HG02943 (cell line): ENCODE measurements at regions not wholly inside any gene's neighbourhood (a gene's known extent, or its start where the extent isn't known, plus 50 kb on each side); places are given as distances from the start of the nearest gene placed in this dataset.
"Not testable (repeated sequence)": the region's sequence is repeated elsewhere in the genome, so short reads cannot be mapped to it uniquely, and the experiment has no call there.

Source experiments
- ATAC-seq: cut with Tn5 transposase; IDR thresholded peaks from one replicate; pipeline ENCODE4 v1.9.1; 2021; ENCODE audit warnings: mild to moderate bottlenecking, low read depth, moderate library complexity; ENCODE audit not compliant: unreplicated experiment

DNA sequence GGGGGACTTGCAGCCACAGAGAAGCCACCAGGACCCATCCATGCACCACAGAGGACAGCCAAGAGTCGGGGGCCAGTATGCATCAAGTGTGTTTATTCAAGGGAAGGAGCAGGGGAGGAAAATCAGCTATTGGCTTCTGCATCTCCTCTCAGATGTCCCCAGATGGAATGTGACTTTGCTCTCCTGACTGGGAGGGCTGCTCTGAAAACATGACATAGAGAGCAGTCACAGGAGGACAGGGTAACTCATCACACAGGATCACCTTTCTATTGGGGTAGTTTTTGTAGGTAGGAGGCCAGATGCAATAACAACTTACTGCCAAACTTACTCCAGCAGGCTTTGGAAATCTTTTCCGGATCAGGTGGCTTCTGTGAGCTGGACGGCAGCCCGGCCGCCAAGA lies 121.0 kb upstream of the OPCML start:
- no peak for ATAC-seq

DNA sequence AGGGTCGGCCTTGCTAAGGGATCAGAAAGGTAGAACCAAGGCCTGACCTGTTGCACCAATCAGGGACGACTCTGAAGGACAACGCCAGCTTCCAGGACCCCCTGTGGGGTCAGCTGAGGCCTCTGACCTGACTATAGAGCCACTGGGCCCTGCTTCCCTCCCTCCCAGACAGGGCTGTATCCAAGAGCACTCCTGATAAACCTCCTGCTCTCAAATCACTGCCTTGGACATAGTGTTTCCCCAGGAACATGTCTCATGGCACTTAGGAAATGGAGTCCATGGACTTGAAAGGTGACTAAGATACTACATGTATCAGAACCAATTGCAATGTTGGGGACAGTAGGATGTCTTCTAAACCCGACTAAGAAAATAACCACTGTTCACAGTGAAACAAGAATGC lies 117.8 kb upstream of the OPCML start:
- no peak for ATAC-seq

DNA sequence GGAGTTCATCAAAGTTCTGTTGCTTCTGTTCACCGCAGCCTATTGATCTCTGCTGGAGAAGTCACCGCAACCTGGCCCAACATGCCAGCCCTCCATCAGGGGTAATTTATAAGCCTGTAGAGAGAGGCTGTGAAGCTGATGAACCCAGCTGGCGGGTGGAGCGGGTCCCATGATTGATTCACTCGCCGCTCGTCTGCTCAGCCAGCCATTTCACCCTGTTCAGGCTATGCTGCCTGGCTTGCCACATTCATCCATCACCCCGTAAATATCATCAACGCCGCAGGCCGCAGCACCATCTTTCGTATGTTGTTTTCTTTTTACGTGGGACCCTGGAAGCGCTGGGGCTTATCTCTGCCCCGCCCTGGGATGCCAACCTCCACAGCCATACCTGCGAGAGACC lies 116.7 kb upstream of the OPCML start:
- ATAC-seq, result no peak

DNA sequence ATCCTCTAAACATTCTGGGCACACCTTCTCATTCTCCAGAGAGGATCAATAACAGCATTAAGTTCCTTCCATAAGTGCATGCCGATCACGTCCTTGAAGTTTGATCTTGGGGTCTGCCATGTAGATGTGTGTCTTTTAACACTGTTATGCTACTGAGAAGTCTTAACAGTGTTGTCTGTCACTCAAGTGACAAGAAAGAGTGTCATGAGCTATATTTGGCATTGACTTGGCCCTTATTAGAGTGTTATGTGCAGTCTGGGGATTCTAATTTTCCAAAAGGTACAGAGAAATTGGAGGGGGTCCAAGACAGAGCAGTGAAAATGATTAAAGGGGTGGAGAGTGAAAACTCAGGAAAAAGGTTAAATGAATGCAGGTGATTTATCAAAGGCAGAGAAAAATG lies 107.1 kb upstream of the OPCML start:
- ATAC-seq, result no peak

DNA sequence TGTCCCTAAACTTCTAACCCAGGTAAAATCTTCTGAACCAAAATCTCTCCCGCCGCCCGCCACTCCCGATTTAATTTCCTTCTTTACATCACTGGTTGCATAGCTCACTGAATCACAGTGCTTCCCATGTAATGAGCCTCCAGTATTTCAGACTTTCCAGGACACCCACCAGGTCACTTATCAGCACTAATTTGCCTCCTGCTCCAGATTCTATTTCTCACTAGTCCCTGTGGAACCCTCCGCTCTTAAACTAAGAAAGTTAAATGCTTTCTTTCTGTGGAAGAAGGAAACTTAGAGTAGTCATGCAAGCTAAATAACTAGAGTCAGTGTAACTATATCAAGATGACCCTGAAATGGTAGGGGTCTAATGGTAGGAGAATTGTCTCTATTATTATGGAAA lies 106.6 kb upstream of the OPCML start:
- ATAC-seq, result no peak

DNA sequence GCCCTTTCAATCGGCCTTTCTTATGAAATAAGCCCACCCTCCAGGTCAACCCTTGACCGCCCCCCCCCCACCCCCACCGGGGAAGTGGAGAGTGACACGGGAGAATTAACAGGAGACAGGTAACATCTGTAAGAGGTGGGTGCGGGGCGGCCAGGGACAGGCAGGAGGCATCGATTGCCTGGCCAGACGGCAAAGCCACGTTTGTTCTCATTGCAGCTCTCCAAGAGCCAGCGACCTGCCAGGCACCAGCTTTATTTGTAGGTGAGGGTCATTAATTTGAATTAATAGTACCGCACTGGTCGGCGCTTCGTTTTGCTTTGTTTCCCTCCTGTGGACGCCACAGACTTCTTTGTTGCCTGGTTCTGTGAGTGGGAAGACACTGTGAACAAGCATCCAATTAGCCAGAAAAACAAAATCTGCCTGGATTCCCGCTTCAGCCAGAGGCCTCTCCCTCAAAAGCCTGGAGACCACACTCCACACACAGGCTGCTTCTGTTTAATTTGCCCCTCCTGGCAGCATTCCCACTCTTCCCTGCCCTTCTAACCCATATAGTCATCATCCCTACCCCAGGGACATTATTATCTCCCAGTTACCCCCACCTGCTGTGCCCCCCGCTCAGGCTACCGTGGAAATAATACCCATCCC lies 104.5 kb upstream of the OPCML start:
- ATAC-seq, result no peak

DNA sequence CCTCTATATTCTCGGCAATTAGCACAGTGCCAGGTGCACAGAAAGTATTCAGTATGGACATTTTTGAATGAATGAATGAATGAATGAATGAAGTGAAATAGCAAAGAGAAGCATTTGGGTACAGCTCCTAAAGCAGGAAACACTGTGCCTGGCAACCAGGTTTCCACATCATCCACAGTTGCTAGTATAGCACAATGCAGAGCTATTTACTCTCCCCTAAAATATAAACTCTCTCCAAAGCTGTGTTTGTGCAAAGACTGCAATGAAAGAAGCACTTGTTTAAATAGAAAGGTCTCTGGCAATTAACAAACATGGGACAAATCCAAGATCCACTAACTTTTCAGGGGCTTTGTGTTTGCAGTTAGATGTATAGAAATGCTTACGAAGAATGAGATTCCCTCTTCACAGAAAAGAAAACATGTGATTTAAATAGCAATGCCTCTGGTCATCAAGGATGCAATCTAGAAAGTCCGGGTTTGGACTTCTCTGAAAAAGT lies 103.0 kb upstream of the OPCML start:
- ATAC-seq, result no peak

DNA sequence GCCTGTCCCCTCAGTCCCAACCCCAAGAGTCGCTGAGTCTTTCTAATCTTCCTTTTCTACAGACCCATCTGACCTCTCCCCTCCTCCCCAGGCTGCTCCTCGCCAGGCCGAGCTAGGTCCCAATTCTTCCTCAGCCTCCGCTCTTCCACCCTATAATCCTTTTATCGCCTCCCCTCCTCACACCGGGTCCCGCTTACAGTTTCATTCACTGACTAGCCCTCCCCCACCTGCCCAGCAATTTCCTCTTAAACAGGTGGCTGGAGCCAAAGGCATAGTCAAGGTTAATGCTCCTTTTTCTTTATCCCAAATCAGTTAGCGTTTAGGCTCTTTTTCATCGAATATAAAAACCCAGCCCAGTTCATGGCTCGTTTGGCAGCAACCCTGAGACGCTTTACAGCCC lies 96.1 kb upstream of the OPCML start:
- not testable (repeated sequence) for ATAC-seq

DNA sequence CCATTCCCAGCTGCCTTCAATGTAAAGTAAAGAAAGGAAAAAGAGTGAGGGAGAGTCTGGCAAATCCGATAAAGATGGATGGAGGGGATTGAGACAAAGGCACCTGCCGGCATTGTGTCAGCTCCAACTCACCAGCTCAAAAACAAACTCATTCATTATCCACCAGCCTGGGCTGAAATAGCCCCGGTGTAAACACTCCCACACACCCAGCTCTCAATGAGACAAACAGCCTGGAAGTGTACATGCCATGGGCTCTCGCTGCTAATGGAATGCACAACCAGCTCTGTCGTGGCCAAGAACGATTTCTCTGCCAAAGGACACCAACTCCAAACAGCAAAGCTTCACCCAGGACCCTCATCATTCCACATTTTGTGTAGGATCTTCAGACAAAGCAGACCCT lies 89.3 kb upstream of the OPCML start:
- ATAC-seq, result no peak

DNA sequence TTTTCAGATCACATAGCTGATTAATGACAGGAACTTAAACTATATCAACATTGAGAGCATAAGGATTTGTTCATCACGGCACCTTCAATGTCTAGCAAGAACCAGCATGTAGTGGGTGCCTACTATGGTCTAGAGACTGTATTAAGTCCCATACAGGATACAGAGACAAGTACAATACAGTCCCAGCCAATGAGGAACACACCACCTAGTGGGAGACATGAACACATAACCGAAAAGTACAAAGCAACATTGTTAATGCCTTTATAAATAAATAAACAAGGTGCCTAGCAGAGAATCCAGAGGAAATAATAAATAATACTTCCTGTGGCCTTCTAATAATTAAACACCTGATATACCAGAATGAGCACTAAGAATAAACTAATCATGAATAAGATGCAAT lies 87.7 kb upstream of the OPCML start:
- ATAC-seq, result no peak

DNA sequence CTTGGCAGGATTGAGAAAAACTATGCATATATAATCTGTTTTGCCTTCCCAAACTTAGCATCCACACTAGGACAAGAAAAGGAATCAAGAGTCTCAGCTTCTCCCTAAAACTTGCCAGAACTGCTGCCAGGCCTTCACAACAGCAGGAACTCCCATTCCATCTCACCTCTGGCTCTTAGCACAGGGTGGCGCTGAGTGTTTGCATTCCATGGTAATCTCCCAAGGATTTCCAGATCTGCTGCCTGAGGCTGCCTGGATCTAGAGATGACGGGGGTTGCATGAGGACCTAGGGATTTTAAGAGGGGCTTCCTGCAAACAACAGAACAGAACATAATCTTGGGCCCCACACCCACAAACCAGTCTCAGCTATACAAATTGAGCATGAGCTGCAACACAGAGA lies 87.1 kb upstream of the OPCML start:
- no peak for ATAC-seq

DNA sequence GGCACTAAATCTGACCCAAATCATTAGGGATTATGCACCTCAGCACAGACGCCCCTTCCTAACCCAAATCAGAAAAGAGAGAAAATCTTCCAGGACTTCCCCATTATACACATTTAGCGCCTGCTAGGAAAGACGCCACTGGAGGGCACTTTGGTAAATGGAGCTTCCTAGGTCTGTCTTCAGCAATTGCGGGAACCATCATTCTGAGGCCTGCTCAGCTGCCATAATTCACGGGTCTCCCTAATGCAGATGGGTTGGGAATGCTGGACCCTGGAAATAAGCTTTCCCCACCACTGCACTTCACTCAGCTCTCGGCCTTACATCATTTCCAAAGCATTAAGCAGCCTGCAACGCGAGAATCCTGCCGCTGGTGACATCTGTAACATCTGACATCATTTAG lies 86.2 kb upstream of the OPCML start:
- ATAC-seq, result no peak

DNA sequence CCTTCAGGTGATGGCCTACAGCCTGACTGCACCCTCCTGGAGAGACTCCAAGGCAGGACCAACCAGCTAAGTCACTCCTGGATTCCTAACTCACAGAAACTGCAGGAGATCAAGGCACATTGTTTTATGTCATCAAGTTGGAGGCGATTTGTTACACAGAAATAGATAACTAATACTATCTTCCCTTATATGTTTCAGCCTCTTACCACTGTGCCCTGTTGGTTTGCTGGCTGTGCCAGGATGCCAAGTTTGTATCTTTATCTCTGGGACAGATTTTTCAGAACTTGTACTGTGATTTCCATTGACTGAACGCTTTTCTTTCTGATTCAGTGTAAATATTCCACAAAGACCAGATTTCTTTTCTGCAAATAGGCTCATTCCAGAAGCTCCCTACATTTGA lies 76.2 kb upstream of the OPCML start:
- ATAC-seq, result no peak

DNA sequence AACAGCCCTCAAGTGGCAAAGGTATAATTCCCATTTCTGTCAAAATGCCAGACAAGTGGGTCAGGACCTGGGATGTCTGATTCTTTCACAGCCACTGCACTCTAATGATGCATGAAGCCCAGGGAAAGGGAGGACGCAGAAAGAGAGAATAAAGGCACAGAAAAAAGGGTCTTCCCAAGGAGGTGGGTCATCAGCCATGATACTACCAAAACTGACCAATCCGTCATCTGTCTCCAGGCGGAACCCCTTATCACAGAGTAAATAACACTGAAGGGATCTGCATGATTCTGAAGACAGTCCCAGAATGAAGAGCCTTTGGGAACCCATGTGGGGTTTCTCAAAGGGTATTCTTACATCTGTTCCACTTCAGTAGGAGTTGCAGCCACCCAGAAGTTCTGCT lies 73.8 kb upstream of the OPCML start:
- no peak for ATAC-seq

DNA sequence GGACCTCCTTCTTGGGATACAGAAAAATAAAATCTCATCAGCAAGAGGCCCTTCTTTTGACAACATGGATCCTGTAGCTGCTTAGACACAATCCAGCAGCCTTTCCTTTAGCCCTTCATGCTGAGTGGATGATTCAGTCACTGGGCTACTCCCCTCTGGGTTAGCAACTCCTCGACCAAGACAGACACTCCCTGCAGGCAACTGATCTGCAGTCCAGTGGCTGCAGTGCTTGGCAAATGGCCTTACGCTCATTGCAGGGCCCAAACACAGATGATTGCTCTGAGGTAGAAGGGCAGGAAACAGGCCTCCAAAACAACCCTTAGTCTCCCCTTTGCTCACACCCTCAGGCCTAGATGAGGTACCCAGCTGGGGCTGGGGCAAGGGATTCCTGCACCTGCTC lies 73.2 kb upstream of the OPCML start:
- no peak for ATAC-seq

DNA sequence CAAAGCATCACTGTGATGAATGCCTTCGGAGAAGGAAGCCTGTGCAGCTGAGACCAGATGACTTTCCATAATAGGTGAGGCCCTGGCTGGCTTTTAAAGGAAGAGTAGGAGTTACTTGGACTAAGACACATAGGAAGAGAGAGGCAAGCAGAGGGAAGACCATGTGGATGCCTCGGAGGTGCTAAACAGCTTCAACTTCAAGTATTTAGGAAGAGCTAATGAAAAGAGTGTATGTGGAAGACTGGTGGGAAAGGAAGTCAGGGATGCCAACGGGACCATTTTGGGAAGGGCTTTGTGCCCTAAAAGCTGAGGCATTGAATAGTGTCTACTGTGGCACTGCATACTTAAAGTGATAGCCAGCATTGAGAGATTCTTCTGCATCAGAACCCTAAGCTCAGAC lies 69.3 kb upstream of the OPCML start:
- no peak for ATAC-seq

DNA sequence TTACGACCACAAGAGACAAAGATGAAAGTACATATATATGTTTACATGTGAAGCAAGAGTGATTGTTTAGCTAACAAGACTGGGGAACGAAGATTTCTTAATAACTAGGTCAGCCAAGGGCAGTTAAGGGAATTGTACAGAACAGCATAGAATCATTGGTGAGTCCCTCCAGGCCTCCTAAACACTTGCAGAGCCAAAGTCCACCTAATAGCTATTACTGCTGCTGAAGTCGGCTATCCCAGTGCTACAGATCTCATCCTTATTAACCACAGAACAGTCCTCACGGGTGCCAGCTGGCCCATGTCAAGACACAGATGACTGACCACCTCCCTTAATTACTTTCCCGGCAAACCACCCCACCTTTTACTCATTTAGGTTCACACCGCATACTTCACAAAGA lies 68.5 kb upstream of the OPCML start:
- ATAC-seq, result no peak

DNA sequence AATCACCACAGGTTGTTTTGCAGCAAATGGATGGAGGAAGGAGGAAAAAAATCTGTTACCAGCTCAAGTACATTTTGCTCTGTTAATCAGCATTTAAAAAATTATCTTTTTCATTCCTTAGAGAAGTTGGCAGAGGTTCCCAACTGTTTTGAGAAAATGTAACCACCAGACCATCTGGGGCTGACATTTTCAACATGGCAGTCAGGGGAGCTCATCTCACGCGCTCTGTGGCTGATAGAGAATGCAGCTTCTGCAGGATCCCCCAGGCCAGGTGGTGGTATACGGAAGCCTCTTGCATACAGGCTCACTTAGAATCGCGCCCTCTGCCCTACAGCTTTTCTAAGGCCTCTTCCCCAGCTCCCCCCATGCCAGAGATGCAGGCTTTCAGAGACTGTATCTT lies 68.0 kb upstream of the OPCML start:
- ATAC-seq, result no peak

DNA sequence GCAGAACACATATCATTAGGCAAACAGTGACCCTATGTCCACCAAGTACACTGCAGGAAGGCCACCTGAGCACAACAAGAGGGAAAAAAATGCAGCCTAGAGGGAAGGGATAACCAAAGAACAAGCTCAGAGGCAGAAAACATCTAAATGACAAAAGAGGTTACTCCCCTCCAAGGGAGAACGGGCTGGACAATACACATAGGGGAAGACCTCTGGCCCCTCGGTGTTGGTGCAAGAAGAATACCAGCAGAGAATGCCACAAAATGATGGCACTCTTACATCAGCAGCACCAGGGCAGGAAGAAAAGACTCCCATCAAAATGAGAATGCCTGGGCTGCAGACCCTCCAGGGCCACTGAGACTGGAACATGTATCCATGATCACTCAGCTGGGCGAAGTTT lies 66.6 kb upstream of the OPCML start:
- no peak for ATAC-seq

DNA sequence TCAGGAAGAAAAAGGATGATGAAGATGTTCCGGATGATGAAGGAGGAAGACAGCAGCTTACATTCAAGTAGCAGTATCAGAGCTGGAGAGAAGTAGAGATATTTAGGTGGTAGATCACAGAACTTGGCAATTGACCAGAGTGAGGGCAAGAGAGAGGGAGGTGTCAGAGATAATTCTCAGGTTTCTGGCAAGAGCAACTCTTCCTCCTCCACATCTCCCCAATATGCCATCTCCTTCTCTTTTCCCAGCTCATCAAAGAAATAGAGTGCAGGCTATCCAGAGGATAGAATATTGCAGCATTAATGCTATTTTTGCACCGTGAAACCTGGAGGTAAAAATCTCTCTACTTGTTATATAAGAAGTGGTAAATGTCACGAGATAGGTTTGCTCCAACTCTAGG lies 64.9 kb upstream of the OPCML start:
- ATAC-seq, result no peak

DNA sequence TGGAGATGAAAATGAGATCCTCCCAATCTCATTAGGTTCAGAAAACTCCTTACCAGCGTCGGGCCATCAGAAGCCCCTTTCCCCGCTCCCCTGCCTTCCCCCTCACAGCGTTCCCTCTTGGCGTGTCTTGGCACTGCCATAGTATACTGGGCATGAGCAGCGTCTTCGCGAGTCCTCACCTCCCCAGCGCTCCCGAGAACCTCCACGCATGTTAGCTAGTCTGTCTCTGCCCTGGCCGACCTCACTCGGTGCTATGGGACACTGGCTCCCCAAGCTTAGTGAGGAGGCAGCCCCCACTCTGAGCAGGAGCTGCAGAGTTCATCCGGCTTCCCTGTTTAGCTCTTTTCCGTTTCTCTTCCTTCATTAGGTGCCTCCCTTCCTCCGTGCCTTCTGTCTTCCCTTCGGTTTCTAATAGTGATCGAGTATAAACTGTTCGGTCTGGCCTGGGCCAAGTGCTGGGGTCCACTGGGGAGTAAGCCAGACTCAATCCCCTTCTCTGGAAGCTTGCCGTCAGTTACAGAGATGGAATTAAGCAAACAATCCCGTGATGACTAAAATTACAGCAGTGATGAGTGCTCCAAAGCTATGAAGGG lies 63.8 kb upstream of the OPCML start:
- ATAC-seq, result no peak

DNA sequence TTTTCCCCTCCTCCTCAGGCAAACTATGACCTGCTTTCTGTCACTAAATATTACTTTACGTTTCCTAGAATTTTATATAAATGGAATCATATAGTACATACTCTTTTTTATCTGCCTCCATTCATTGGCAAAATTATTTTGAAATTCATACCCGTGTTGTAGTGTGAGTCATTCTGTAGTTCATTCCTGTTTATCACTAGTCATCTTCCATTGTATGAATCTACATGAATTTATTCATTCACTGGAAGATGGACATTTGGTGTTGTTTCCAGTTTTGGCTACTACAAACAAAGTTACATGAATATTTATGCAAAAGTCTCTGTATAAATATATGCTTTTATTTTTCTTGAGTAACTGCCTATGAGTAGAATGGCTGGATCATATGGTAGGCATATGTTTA lies 60.7 kb upstream of the OPCML start:
- ATAC-seq, result no peak
